Lower leg skin (tissue), 4 donors: ENCODE measurements at regions not wholly inside any gene's neighbourhood (a gene's known extent, or its start where the extent isn't known, plus 50 kb on each side); places are given as distances from the start of the nearest gene placed in this dataset.

Experiments
- DNase-seq, 2 donors: peaks; one replicate each; pipeline ENCODE4 v3.0.0-alpha.2; 2019; ENCODE audit warnings: low spot score in 2 of 2
- H3K4me3 ChIP-seq: fragments of 200-600 bp; sonication (generic); 2 replicates; pipeline ENCODE4 v1.5.1; 2017; ENCODE audit warnings: mild to moderate bottlenecking, low read depth; ENCODE audit not compliant: poor library complexity, severe bottlenecking
- CTCF ChIP-seq, 3 donors: fragments of 450-650 bp; IDR thresholded peaks; one replicate each; pipeline ENCODE4 v1.5.1; 2016; ENCODE audit warnings: antibody characterized with exemption in 3 of 3, mild to moderate bottlenecking in 3 of 3, moderate library complexity in 2 of 3
- POLR2A ChIP-seq, 2 donors: fragments of 450-650 bp; IDR thresholded peaks; one replicate each; pipeline ENCODE4 v1.6.1; 2016 to 2017; ENCODE audit warnings: antibody characterized with exemption in 2 of 2, mild to moderate bottlenecking in 1 of 2, moderate library complexity in 1 of 2
- WGBS, 2 donors: methylation state at CpG; one replicate each; pipeline ENCODE4 v1.1.5; 2018; 5-methylcytosine and 5-hydroxymethylcytosine counted together
- intact Hi-C: fragments of 100-400 bp; cut with DNase I; formaldehyde crosslinking; loops from one replicate; pipeline ENCODE4 v1.15.0; 2023; ENCODE audit warnings: low total_unique reads

DNA sequence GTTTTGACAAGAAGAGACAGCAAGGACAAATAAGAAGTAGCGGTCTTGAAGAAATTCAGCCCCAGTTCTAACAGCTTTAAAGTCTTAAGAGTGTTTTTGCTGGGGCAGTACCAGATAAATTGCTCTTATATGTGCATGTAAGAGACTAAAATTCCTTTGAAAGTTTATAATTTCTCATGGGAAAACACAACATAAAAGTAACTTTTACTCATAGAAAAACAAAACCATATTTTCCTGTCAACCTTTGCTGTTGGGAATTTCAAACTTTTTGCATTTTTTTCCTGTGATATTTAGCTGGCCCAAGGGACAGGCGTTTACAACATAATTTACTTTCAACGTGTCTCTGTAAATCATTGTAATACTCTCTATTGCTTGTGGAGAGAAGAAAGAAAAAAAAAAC, 767.8 kb upstream of the ZEB2 start:
- intact Hi-C loops: no loop called here
- TF ChIP-seq POLR2A (IDR thresholded peaks at IDR 0.05) (no peak), CTCF (IDR thresholded peaks at IDR 0.05) (no peak)
- WGBS, 2 donors: 36 to 44% methylated on average over 3 of the region's 3 CpGs
- DNase-seq: no peak
- no peak overlapping the region for H3K4me3 ChIP-seq

DNA sequence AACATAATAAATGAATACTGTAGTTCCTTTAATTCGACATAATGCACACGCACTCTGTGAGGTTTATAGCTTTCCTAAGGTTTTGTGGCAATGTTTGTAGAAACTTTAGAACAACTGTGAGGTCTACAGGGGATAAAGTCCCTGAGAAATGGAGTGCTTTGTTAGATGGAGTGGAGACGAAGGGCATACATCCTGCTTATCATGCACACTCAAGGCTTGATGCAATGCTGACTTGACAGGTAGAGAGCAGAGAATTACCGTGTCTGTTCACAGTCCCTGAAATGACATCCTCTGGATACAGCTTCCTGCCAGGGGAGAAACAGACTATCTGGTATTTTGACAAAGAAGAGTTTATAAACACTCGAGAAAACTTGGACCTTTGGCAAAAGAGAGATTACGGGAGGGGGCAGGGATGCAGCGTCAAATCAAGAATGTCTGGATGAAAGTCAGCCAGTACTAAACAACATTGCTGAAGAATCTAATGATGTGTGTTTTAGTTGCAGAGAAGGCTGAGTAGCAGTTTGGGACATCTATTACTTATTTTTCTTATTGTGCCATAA, 766.9 kb upstream of the ZEB2 start:
- no peak overlapping the region for H3K4me3 ChIP-seq
- WGBS, 2 donors: 66 to 76% methylated on average over 7 of the region's 7 CpGs
- no peak for TF ChIP-seq CTCF (IDR thresholded peaks at IDR 0.05)
- TF ChIP-seq POLR2A (IDR thresholded peaks at IDR 0.05): no peak
- intact Hi-C loops: no loop called here
- DNase-seq: no peak

DNA sequence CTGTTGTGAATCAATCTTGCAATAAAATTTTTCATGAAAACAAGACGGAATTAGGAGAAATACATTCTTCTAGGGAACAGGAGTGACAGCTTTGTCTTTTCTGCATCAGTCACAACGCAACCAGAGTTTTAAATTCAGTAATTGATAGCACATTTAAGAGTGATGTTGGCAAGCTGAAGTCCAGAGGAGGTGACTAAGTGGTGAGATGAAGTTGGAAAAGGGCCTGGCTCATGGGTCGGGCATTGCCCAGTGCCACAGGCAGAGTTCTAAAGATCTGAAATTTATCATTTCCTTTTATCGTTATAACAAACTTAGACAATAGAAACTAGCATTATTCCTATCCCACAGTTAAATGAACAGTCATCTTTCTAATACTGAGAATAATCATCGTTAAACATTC, 764.6 kb upstream of the ZEB2 start:
- TF ChIP-seq POLR2A (IDR thresholded peaks at IDR 0.05) (no peak), CTCF (IDR thresholded peaks at IDR 0.05) (no peak)
- intact Hi-C loops: no loop called here
- no peak overlapping the region for H3K4me3 ChIP-seq
- no peak for DNase-seq
- 57 to 63% methylated on average over 5 of the region's 5 CpGs for WGBS, 2 donors

DNA sequence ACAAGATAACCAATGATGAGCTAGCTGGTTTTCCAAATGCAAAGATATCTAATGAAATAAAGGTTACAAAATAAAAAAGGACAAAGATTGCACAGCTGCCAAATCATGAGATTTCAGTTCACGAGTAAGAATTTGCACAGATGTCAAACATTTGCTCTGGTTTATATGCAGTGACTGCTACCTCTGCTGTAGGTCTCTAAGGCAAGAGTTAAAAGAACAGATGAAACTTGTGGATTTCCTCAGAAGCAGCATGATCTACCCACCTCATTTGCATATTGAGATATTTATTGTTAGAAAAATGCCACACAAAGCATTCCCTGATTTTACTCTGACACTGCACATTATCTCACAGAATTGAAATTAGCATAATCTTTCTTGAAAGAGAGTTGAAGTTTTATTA, 763.2 kb upstream of the ZEB2 start:
- no peak overlapping the region for H3K4me3 ChIP-seq
- no peak for DNase-seq
- intact Hi-C loops: no loop called here
- WGBS, 2 donors: 54 to 60% methylated on average over 1 of the region's 1 CpG
- TF ChIP-seq CTCF (IDR thresholded peaks at IDR 0.05): no peak

- no peak for TF ChIP-seq CTCF (IDR thresholded peaks at IDR 0.05)
- TF ChIP-seq POLR2A (IDR thresholded peaks at IDR 0.05): no peak
- intact Hi-C loops: no loop called here
- no peak overlapping the region for H3K4me3 ChIP-seq
- no peak for DNase-seq
Observed at GRCh38 chr2:145277922-145278321, 758.0 kb upstream of the ZEB2 start.

- intact Hi-C loops: no loop called here
- TF ChIP-seq CTCF (IDR thresholded peaks at IDR 0.05) (no peak), POLR2A (IDR thresholded peaks at IDR 0.05) (no peak)
- no peak for DNase-seq
- no peak overlapping the region for H3K4me3 ChIP-seq
- 91 to 100% methylated on average over 1 of the region's 1 CpG for WGBS, 2 donors
Observed at GRCh38 chr2:145273840-145274239, 753.9 kb upstream of the ZEB2 start.
